ENCODE measurements at regions not wholly inside any gene's neighbourhood (a gene's known extent, or its start where the extent isn't known, plus 50 kb on each side); places are given as distances from the start of the nearest gene placed in this dataset.

DNA sequence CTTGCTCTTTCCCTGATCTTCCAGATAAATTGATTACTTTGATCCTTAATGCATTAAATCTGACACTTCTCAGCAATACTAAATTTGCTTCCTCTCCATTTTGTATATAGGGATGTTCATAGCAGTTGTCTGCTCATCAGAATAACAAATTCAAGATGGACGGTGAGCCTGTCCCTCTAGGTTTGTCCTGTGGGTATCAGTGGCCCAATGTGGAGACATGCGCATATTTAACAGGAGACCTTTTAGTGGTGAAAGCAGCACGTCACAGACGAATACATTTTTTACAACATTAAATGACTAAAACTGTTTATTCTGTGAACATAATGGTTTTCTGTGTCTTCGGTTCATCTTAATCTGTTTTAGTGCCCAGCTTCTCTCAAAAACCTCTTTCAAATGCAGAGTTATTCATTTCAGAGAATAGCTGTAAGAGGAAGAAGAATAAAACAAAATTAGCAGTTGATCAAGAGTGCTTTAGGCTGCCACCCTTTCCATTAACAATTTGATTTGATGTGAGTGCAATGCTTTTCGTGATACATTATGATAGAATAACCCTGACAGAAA lies 1970.4 kb upstream of the WWC1 start:
- no peak for DNase-seq (ENCODE audit: low read depth)

- DNase-seq (ENCODE audit: low read depth) = no peak
Observed at GRCh38 chr5:166324372-166324771, 1967.1 kb upstream of the WWC1 start.

GRCh38 chr5:166329149-166329800 lies 1962.2 kb upstream of the WWC1 start:
- no peak for DNase-seq (ENCODE audit: low read depth)

DNA sequence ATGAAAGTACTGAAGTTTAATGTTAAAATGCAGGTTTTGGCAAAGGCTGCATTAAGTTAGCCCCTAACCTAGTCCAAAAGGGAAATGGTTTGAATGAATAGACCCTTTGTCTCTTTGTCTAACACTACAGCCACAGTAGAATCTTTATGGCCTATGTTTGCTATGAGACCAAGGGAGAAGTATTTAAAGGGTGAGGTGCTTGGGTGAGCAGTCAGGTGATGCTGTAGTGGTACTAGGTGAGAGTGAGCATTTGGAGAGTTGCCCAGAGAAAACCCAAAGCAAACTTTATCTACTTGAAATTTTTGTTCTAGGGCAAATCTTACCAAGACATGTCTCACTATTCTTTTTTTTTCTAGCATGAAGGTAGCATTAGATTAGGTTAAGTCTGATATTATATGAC lies 1961.4 kb upstream of the WWC1 start:
- no peak for DNase-seq (ENCODE audit: low read depth)

- DNase-seq (ENCODE audit: low read depth) = no peak
Observed at GRCh38 chr5:166331521-166331920, 1959.9 kb upstream of the WWC1 start.

GRCh38 chr5:166338801-166339200 lies 1952.6 kb upstream of the WWC1 start:
- DNase-seq (ENCODE audit: low read depth) = no peak

GRCh38 chr5:166340039-166340438 lies 1951.4 kb upstream of the WWC1 start:
- DNase-seq (ENCODE audit: low read depth) = no peak

- no peak for DNase-seq (ENCODE audit: low read depth)
Observed at GRCh38 chr5:166341740-166342337, 1949.6 kb upstream of the WWC1 start.

DNA sequence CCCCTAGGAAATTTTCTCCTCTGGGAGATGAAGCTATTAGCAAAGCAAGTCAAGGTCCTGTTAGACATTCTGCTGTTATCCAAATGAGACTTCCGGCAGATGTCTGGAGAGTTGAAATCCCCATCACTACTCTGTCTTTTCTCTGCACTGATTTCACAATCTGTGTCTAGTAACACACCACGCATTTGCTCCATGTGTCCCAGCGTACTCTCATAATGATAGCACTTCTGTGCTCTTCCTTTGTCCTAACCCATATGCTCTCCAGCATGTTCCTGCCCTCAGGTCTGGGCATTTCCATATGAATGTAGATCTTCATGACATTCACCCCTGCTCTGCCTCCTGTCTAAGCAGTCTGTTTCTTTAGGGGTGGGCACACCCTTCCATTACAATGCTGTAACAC lies 1949.0 kb upstream of the WWC1 start:
- no peak for DNase-seq (ENCODE audit: low read depth)

GRCh38 chr5:166346726-166347374 lies 1944.6 kb upstream of the WWC1 start:
- no peak for DNase-seq (ENCODE audit: low read depth)

- DNase-seq (ENCODE audit: low read depth) = no peak
Observed at GRCh38 chr5:166349046-166349445, 1942.4 kb upstream of the WWC1 start.

GRCh38 chr5:166353580-166353979 lies 1937.9 kb upstream of the WWC1 start:
- no peak for DNase-seq (ENCODE audit: low read depth)

DNA sequence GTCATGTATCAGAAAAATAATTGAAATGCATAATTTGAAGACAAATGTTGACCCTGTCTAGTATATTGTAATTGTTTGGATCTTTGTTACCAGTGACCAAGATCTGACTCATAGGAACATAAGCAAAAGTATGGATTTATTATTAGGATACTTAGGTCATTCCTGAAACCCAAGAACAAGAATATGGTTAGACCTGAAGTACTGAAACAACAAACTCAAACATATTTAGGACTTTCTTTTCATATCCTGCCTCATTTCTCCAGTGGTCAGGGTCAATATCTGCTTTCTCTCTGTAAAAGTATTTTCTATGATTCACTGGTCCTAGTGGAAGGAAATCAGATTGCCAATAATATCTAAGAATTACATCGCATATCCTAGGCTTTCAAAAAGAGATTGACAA lies 1937.1 kb upstream of the WWC1 start:
- DNase-seq (ENCODE audit: low read depth) = no peak

- DNase-seq (ENCODE audit: low read depth) = no peak
Observed at GRCh38 chr5:166356096-166356495, 1935.3 kb upstream of the WWC1 start.

DNA sequence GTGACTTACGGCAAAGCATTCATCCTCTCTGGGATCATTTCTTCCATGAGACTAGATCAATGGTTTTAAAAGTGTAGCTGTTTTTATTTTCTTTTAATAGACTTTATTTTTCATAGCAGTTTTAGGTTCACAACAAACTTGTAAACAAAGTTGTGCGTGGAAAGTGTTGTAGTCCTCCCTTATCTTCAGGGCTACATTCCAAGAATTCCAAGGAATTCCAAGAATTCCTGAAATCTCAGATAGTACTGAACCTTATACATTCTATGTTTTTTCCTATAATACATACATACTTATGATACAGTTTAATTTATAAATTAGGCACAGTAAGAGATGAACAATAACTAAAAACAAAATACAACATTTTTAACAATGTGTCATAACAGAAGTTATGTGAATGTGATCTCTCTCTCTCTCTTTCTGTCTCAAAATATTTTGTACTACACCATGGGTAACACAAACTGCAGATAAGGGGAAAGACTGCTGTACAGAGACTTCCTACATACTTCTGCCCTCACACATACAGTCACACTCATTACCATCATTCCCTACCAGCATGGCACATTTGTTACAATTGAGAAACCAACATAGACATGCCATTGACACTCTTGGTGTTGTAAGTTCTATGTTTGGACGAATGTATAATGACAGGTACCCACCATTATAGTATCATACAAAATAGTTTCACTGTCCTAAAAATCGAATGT lies 1933.2 kb upstream of the WWC1 start:
- DNase-seq (ENCODE audit: low read depth) = no peak

GRCh38 chr5:166363087-166363760 lies 1928.2 kb upstream of the WWC1 start:
- DNase-seq (ENCODE audit: low read depth) = no peak

DNA sequence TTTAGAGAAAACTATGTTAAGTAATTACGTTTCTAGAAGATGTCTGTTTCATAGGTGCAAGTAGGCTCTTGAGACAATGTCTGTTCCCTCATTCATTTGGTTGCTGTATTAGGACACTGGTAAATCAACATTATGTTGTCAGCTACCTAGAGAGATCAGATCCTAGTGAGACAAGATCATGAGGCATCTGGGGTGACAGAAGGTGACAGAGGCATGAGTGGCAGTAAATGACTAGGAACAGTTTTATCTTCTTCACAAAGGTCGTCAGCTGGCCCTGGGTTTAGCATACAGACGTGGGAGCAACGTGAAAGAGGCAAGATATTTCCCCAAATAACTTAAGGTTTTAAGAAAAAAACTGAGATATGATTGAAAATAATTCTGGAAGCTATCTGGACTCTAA lies 1926.3 kb upstream of the WWC1 start:
- no peak for DNase-seq (ENCODE audit: low read depth)

DNA sequence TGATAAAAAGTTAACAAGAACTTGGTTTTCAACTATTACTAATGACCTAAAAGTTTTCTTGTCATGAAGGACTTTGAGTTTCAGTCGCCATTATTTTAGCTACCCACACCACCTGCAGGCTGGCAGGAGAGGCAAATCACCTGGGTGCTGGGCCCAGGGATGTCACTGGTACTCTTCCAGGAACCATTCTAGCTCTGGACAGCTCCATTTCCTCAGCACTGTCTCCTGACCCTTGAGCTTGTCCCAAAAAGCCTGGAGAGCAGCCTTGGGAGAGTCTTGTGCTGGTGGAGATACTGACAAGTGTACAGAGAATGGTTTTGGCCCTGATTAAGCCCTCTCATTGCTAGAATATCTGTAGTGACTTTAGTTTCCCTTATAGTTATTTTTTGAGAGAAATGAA lies 1924.1 kb upstream of the WWC1 start:
- no peak for DNase-seq (ENCODE audit: low read depth)

DNA sequence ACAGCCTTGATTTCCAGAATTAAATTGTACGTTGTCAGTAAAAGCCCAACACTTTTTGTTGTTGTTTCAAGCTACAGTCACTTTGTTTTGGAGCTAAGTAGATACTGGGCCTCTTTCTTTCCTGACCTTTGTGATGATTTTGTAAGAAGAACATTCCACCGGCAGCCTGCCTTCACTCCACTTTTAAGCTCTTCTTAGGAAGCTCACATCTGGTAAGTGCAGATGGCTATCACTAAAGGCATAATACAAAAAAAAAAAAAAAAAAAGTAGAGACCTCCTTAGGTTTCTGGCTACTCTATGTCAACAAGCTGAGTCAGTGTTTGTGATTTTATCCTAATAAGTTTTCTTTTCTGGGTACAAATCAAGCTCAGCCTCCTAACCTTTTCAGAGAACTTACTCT lies 1922.1 kb upstream of the WWC1 start:
- DNase-seq (ENCODE audit: low read depth) = no peak

GRCh38 chr5:166369807-166370206 lies 1921.6 kb upstream of the WWC1 start:
- DNase-seq (ENCODE audit: low read depth) = no peak

GRCh38 chr5:166370928-166371690 lies 1920.3 kb upstream of the WWC1 start:
- no peak for DNase-seq (ENCODE audit: low read depth)
